Hepatocyte (in vitro differentiated cells): ENCODE measurements at regions not wholly inside any gene's neighbourhood (a gene's known extent, or its start where the extent isn't known, plus 50 kb on each side); places are given as distances from the start of the nearest gene placed in this dataset.

Source experiments
- EZH2 ChIP-seq: fragments of 200-600 bp; sonication (generic); IDR thresholded peaks from 2 replicates; pipeline ENCODE4 v1.6.1; 2016; ENCODE audit warnings: antibody characterized with exemption, mild to moderate bottlenecking, borderline replicate concordance
- TF ChIP-seq, protein P1 (sequence below): fragments of 200-600 bp; sonication (generic); IDR thresholded peaks from 2 replicates; pipeline ENCODE4 v1.5.1; 2016; ENCODE audit warnings: antibody characterized with exemption, mild to moderate bottlenecking; ENCODE audit not compliant: poor library complexity

DNA sequence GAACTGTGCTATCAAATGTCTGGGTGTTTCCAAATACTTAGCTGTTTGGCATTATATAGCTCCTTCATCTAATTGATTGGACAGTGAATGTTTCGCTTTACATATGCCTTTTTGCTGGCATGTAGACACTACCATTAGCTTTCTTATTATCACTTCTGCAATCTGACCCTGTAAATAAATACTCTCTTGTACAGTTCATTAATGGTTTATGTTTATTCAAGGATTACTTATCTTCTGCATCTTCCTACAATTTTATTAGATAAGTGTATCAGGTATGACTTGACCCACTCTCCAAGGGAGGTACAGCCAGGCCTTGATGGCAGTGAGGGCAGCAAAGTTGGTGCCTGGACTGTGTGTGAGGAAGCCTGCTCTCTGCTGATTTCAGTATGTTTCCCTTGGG, 614.1 kb upstream of the SETBP1 start:
- TF ChIP-seq, protein P1, sequence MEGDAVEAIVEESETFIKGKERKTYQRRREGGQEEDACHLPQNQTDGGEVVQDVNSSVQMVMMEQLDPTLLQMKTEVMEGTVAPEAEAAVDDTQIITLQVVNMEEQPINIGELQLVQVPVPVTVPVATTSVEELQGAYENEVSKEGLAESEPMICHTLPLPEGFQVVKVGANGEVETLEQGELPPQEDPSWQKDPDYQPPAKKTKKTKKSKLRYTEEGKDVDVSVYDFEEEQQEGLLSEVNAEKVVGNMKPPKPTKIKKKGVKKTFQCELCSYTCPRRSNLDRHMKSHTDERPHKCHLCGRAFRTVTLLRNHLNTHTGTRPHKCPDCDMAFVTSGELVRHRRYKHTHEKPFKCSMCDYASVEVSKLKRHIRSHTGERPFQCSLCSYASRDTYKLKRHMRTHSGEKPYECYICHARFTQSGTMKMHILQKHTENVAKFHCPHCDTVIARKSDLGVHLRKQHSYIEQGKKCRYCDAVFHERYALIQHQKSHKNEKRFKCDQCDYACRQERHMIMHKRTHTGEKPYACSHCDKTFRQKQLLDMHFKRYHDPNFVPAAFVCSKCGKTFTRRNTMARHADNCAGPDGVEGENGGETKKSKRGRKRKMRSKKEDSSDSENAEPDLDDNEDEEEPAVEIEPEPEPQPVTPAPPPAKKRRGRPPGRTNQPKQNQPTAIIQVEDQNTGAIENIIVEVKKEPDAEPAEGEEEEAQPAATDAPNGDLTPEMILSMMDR: no peak
- TF ChIP-seq EZH2: no peak
